Erythroblast (primary cell): ENCODE measurements at regions not wholly inside any gene's neighbourhood (a gene's known extent, or its start where the extent isn't known, plus 50 kb on each side); places are given as distances from the start of the nearest gene placed in this dataset.

Experiments
- DNase-seq, 2 experiments: peaks; one replicate each; lab custom pipeline; 2025; lab: John Stamatoyannopoulos, UW
- GATA1 ChIP-seq: IDR thresholded peaks from 2 replicates; pipeline ENCODE4 v1.6.1; 2011; ENCODE audit warnings: low read depth, mild to moderate bottlenecking, control low read depth, low read length, moderate library complexity
- POLR2A ChIP-seq: IDR thresholded peaks from 2 replicates; pipeline ENCODE4 v1.6.1; 2011; ENCODE audit warnings: mild to moderate bottlenecking, low read length

GRCh38 chr4:115670930-115671329, 557.5 kb upstream of the NDST4 start:
- DNase-seq: no peak
- TF ChIP-seq GATA1 (no peak), POLR2A (no peak)

GRCh38 chr4:115668396-115668795, 555.0 kb upstream of the NDST4 start:
- DNase-seq: no peak
- TF ChIP-seq POLR2A (no peak), GATA1 (no peak)

- TF ChIP-seq POLR2A (no peak), GATA1 (no peak)
- no peak for DNase-seq
These were observed 550.9 kb upstream of the NDST4 start for GRCh38 chr4:115664285-115664684.

- DNase-seq: no peak
- TF ChIP-seq GATA1 (no peak), POLR2A (no peak)
These were observed 547.0 kb upstream of the NDST4 start for GRCh38 chr4:115660465-115660864.

GRCh38 chr4:115657991-115658650, 544.7 kb upstream of the NDST4 start:
- TF ChIP-seq POLR2A: no peak
- TF ChIP-seq GATA1: no peak
- peak in 1 of 2 experiments; percentile 24 for DNase-seq

- no peak for DNase-seq
These were observed 542.2 kb upstream of the NDST4 start for GRCh38 chr4:115655626-115656025.

GRCh38 chr4:115648786-115649185, 535.4 kb upstream of the NDST4 start:
- TF ChIP-seq GATA1: no peak
- TF ChIP-seq POLR2A: no peak
- DNase-seq: no peak

More at GRCh38 chr4:115655626-115656025, 542.2 kb upstream of the NDST4 start:
- TF ChIP-seq GATA1 (no peak), POLR2A (no peak)

- no peak for DNase-seq
- TF ChIP-seq POLR2A (no peak), GATA1 (no peak)
These were observed 515.9 kb upstream of the NDST4 start for GRCh38 chr4:115629270-115629669.

GRCh38 chr4:115609631-115610030, 496.2 kb upstream of the NDST4 start:
- no peak for DNase-seq
- TF ChIP-seq GATA1 (no peak), POLR2A (no peak)

GRCh38 chr4:115607311-115607710, 493.9 kb upstream of the NDST4 start:
- TF ChIP-seq GATA1 (no peak), POLR2A (no peak)
- no peak for DNase-seq

GRCh38 chr4:115596265-115597001, 483.0 kb upstream of the NDST4 start:
- no peak for TF ChIP-seq POLR2A
- DNase-seq: no peak

GRCh38 chr4:115580901-115581300, 467.5 kb upstream of the NDST4 start:
- no peak for DNase-seq
- TF ChIP-seq POLR2A (no peak), GATA1 (no peak)

GRCh38 chr4:115575851-115576250, 462.4 kb upstream of the NDST4 start:
- TF ChIP-seq POLR2A: no peak
- no peak for TF ChIP-seq GATA1
- DNase-seq: no peak

- DNase-seq: no peak
- no peak for TF ChIP-seq POLR2A
- no peak for TF ChIP-seq GATA1
These were observed 449.1 kb upstream of the NDST4 start for GRCh38 chr4:115562506-115562905.
